ENCODE measurements at regions not wholly inside any gene's neighbourhood (a gene's known extent, or its start where the extent isn't known, plus 50 kb on each side); places are given as distances from the start of the nearest gene placed in this dataset.

- Histone ChIP-seq H3K4me1 (replicated peaks in 1 of 4; ENCODE audit: control insufficient read depth in 3 of 4, insufficient read depth in 4 of 4, low read length in 3 of 4) (no peaks in the 10 kb centered on the region; a peak in 2 of 7 replicates), H3K4me2 (ENCODE audit: insufficient read depth in 1 of 2, low read depth in 2 of 2, low read length in 2 of 2) (no peak overlapping the region), H3K23me2 (ENCODE audit: low read depth, low read length) (no peaks in the 10 kb centered on the region), H4K8ac (ENCODE audit: extremely low read depth, insufficient read depth, low read length) (no peak overlapping the region), H2BK5ac (ENCODE audit: low read depth, low read length) (no peak overlapping the region), H3K9me3 (ENCODE audit: insufficient read depth in 2 of 2, low read depth in 1 of 2, low read length in 1 of 2) (no peaks in the 10 kb centered on the region), H2BK12ac (ENCODE audit: low read depth, low read length) (no peak overlapping the region), H3K9ac (replicated peaks in 1 of 4; ENCODE audit: extremely low read depth in 1 of 4, low read depth in 3 of 4, low read length in 3 of 4) (no peak overlapping the region), H2BK15ac (ENCODE audit: low read length) (no peak overlapping the region), H3K36me3 (ENCODE audit: control insufficient read depth in 2 of 4, insufficient read depth in 4 of 4, low read length in 3 of 4) (no peaks in the 10 kb centered on the region), H2AK5ac (ENCODE audit: low read depth, low read length) (no peak overlapping the region), H3K18ac (ENCODE audit: extremely low read depth, low read length) (no peak overlapping the region), H3K4me3 (ENCODE audit: extremely low read depth in 1 of 4, insufficient read depth in 2 of 4, low read depth in 3 of 4, low read length in 4 of 4) (no peak overlapping the region), H3K4ac (replicated peaks; ENCODE audit: insufficient read length, low read depth, low read length) (no peak overlapping the region), H2AFZ (ENCODE audit: low read length) (no peak overlapping the region), H3K79me1 (ENCODE audit: low read depth, low read length) (no peaks in the 10 kb centered on the region), H3K27ac (ENCODE audit: low read depth, low read length) (no peak overlapping the region), H3K23ac (ENCODE audit: insufficient read length) (no peak overlapping the region), H4K20me1 (replicated peaks in 1 of 2; ENCODE audit: control insufficient read depth in 1 of 2, insufficient read depth in 2 of 2, low read length in 2 of 2) (no peaks in the 10 kb centered on the region), H4K91ac (replicated peaks; ENCODE audit: insufficient read length, low read length) (no peak overlapping the region), H3K56ac (replicated peaks; ENCODE audit: insufficient read length, low read depth, low read length) (no peak overlapping the region), H3K79me2 (ENCODE audit: control insufficient read depth in 1 of 2, insufficient read depth in 2 of 2, low read length in 2 of 2) (no peaks in the 10 kb centered on the region), H4K5ac (ENCODE audit: insufficient read length, low read depth, low read length) (no peak overlapping the region), H3K27me3 (replicated peaks in 1 of 4; ENCODE audit: control insufficient read depth in 3 of 4, extremely low read depth in 1 of 4, insufficient read depth in 3 of 4, low read length in 3 of 4) (no peaks in the 10 kb centered on the region), H2BK20ac (ENCODE audit: low read length) (no peak overlapping the region), H3K14ac (ENCODE audit: insufficient read length) (no peak overlapping the region), H2BK120ac (replicated peaks; ENCODE audit: low read depth, low read length) (no peak overlapping the region)
- 78% methylated on average over 3 of the region's 3 CpGs; no CpG with 5 or more reads in 1 of the 2 experiments for WGBS, 2 experiments (ENCODE audit: extremely low coverage in 1 of 2, insufficient coverage in 1 of 2, insufficient read length in 1 of 2, insufficient replicate concordance in 2 of 2, low coverage in 1 of 2, low lambda C conversion rate in 2 of 2, missing lambda C conversion rate in 1 of 2)
- CTCF ChIA-PET (ENCODE audit: partially characterized antibody): interaction anchor here (0.7 kb wide), 1 partner anchor 328 kb away, joined by 3 read pairs; no protein-coding TSS in a partner anchor
- DNase-seq (ENCODE audit: low read depth in 1 of 2, low spot score in 2 of 2): no peak
- POLR2A ChIA-PET (ENCODE audit: partially characterized antibody): no interaction called here
- FAIRE-seq: no peak
- TF ChIP-seq MAFK (IDR thresholded peaks at IDR 0.05; ENCODE audit: low read depth, low read length) (no peak), EZH2 (IDR thresholded peaks at IDR 0.05; ENCODE audit: low read depth, low read length, severe bottlenecking) (no peak), EP300 (IDR thresholded peaks at IDR 0.05; ENCODE audit: borderline replicate concordance in 1 of 2, low read depth in 2 of 2, low read length in 2 of 2) (no peak), CBX5 (IDR thresholded peaks at IDR 0.05; ENCODE audit: low read depth, low read length) (no peak), JUN (IDR thresholded peaks at IDR 0.05; ENCODE audit: low read depth, low read length) (no peak), TAF7 (optimal IDR thresholded peaks at IDR 0.05; ENCODE audit: borderline replicate concordance, low read depth, low read length) (no peak), CREB1 (IDR thresholded peaks at IDR 0.05) (no peak), ASH2L (IDR thresholded peaks at IDR 0.05; ENCODE audit: low read length) (no peak), E2F6 (IDR thresholded peaks at IDR 0.05) (no peak), BACH1 (IDR thresholded peaks at IDR 0.05; ENCODE audit: low read length) (no peak), ZNF274 (IDR thresholded peaks at IDR 0.05; ENCODE audit: borderline replicate concordance, extremely low read depth, low read length) (no peak)
Measured at GRCh38 chr6:90759664-90760063, 172.8 kb upstream of the MAP3K7 start.

All from H1 (cell line).